LNCaP clone FGC (cell line): ENCODE measurements at regions not wholly inside any gene's neighbourhood (a gene's known extent, or its start where the extent isn't known, plus 50 kb on each side); places are given as distances from the start of the nearest gene placed in this dataset.
A peak's percentile ranks its signal among the peaks of the same experiment; 100 is the strongest.
"Not testable (repeated sequence)": the region's sequence is repeated elsewhere in the genome, so short reads cannot be mapped to it uniquely, and the experiment has no call there.

Experiments
- DNase-seq: peaks from one replicate; pipeline ENCODE4 v3.0.0-alpha.2; 2011; ENCODE audit warnings: low read depth
- H3K4me3 ChIP-seq: 2 replicates; pipeline ENCODE4 v1.5.1; 2011; ENCODE audit warnings: mild to moderate bottlenecking, low read depth, low read length, control low read depth
- CTCF ChIP-seq: IDR thresholded peaks from 2 replicates; pipeline ENCODE4 v1.5.1; 2012; ENCODE audit warnings: mild to moderate bottlenecking; ENCODE audit not compliant: control insufficient read depth, insufficient read depth; ENCODE audit errors: extremely low read depth

GRCh38 chr3:163422671-163423070 is 1655.6 kb downstream of the SI start:
- H3K4me3 ChIP-seq = no peak overlapping the region
- no peak for TF ChIP-seq CTCF
- DNase-seq = no peak

GRCh38 chr3:163391407-163392181 is 1686.7 kb downstream of the SI start:
- no peak for DNase-seq
- H3K4me3 ChIP-seq = no peak overlapping the region
- TF ChIP-seq CTCF = no peak

GRCh38 chr3:163384383-163384782 is 1693.9 kb downstream of the SI start:
- TF ChIP-seq CTCF = no peak
- no peak overlapping the region for H3K4me3 ChIP-seq
- no peak for DNase-seq

GRCh38 chr3:163382183-163382582 is 1696.1 kb downstream of the SI start:
- H3K4me3 ChIP-seq = no peak overlapping the region
- no peak for DNase-seq
- TF ChIP-seq CTCF = no peak

GRCh38 chr3:163368168-163368567 is 1710.1 kb downstream of the SI start:
- no peak for DNase-seq

GRCh38 chr3:163364717-163365116 is 1713.6 kb downstream of the SI start:
- no peak for DNase-seq
- no peak overlapping the region for H3K4me3 ChIP-seq
- no peak for TF ChIP-seq CTCF

More at GRCh38 chr3:163368168-163368567, 1710.1 kb downstream of the SI start:
- no peak for TF ChIP-seq CTCF
- no peak overlapping the region for H3K4me3 ChIP-seq

- TF ChIP-seq CTCF = no peak
- no peak overlapping the region for H3K4me3 ChIP-seq
- DNase-seq = no peak
These were observed 1716.1 kb downstream of the SI start for GRCh38 chr3:163362151-163362550.

GRCh38 chr3:163361357-163361878 is 1716.9 kb downstream of the SI start:
- DNase-seq = not testable (repeated sequence)
- H3K4me3 ChIP-seq = peak overlapping the region; percentile 20
